A549 (cell line): ENCODE measurements at regions not wholly inside any gene's neighbourhood (a gene's known extent, or its start where the extent isn't known, plus 50 kb on each side); places are given as distances from the start of the nearest gene placed in this dataset.

ENCODE experiments used
- ATAC-seq, 2 experiments: fragments of 200-7000 bp in 1 of 2; fragments of >200 bp in 1 of 2; cut with Nextera tagmentation in 1 of 2; cut with Tn5 transposase in 1 of 2; 3 replicates each; pipeline versions ENCODE4 v1.8.0 to v1.9.1; 2018 to 2020; ENCODE audit warnings: mild to moderate bottlenecking in 1 of 2, moderate library complexity in 1 of 2
- CTCF ChIA-PET: fragments of 300-600 bp; sonication (Branson Sonifier 250); formaldehyde crosslinking; extraction: SDS; loops from one replicate; lab custom pipeline; 2021; ENCODE audit warnings: antibody characterized with exemption, inconsistent platforms; lab: Yijun Ruan, JAX
- POLR2A ChIA-PET: fragments of 350-600 bp; formaldehyde crosslinking; extraction: SDS; loops from one replicate; lab custom pipeline; 2021; ENCODE audit warnings: antibody characterized with exemption, inconsistent platforms; lab: Yijun Ruan, JAX
- DNase-seq, 2 experiments: peaks; one replicate each; pipeline versions ENCODE4 v3.0.0 to v3.0.0-alpha.2; 2011 to 2016; ENCODE audit warnings: low read depth in 1 of 2, low spot score in 1 of 2
- FAIRE-seq: peaks from 2 replicates; lab custom pipeline; 2011; peaks lifted over from hg19 to GRCh38; lab: Jason Lieb, UNC
- H3K27ac ChIP-seq, 2 experiments: fragments of >200 bp; sonication (Bioruptor Twin); formaldehyde crosslinking; 3 replicates each; pipeline ENCODE4 v1.5.1; 2016 to 2017
- H3K4me1 ChIP-seq: fragments of >200 bp; sonication (Bioruptor Twin); formaldehyde crosslinking; 3 replicates; pipeline ENCODE4 v1.6.1; 2016
- H3K4me2 ChIP-seq: fragments of >200 bp; sonication (Bioruptor Twin); formaldehyde crosslinking; 3 replicates; pipeline ENCODE4 v1.6.1; 2016
- H3K4me3 ChIP-seq: fragments of >200 bp; sonication (Bioruptor Twin); formaldehyde crosslinking; 3 replicates; pipeline ENCODE4 v1.5.1; 2016
- H3K9me3 ChIP-seq: fragments of >200 bp; sonication (Bioruptor Twin); formaldehyde crosslinking; 3 replicates; pipeline ENCODE4 v1.6.1; 2016
- CEBPB ChIP-seq, 2 experiments: fragments of >200 bp in 1 of 2; sonication (Bioruptor Twin) in 1 of 2; formaldehyde crosslinking in 1 of 2; IDR thresholded peaks; 2 replicates each; pipeline ENCODE4 v1.6.1; 2012 to 2016
- CHD2 ChIP-seq: fragments of 150-350 bp; IDR thresholded peaks from 2 replicates; pipeline ENCODE4 v1.6.1; 2014; ENCODE audit warnings: low read length; ENCODE audit not compliant: partially characterized antibody
- CHD4 ChIP-seq: fragments of 200-600 bp; sonication (generic); IDR thresholded peaks from 2 replicates; pipeline ENCODE4 v1.6.1; 2016; ENCODE audit warnings: antibody characterized with exemption, mild to moderate bottlenecking, borderline replicate concordance
- EHF ChIP-seq: fragments of 250-450 bp; sonication (Bioruptor Pico); IDR thresholded peaks from 2 replicates; pipeline ENCODE4 v1.5.0; 2020; ENCODE audit warnings: mild to moderate bottlenecking
- EP300 ChIP-seq, 2 experiments: fragments of >200 bp; sonication (Bioruptor Twin); formaldehyde crosslinking; IDR thresholded peaks; 2 replicates in 1 of 2; 3 replicates in 1 of 2; pipeline ENCODE4 v1.6.1; 2016 to 2017
- FOSL2 ChIP-seq, 2 experiments: fragments of 450-650 bp in 1 of 2; fragments of >200 bp in 1 of 2; sonication (Bioruptor Twin) in 1 of 2; formaldehyde crosslinking; IDR thresholded peaks; 2 replicates each; pipeline versions ENCODE4 v1.5.0 to v1.6.1; 2016 to 2020; ENCODE audit warnings: mild to moderate bottlenecking in 1 of 2, moderate library complexity in 1 of 2
- HDAC2 ChIP-seq: fragments of 200-600 bp; sonication (generic); IDR thresholded peaks from 2 replicates; pipeline ENCODE4 v1.6.1; 2016
- HOXB13 ChIP-seq: fragments of 250-450 bp; sonication (Bioruptor Pico); IDR thresholded peaks from 2 replicates; pipeline ENCODE4 v1.5.0; 2020; ENCODE audit warnings: low read depth, mild to moderate bottlenecking, moderate library complexity
- JUN ChIP-seq, 2 experiments: fragments of >200 bp; sonication (Bioruptor Twin); formaldehyde crosslinking; IDR thresholded peaks; 2 replicates in 1 of 2; 3 replicates in 1 of 2; pipeline ENCODE4 v1.6.1; 2016 to 2017
- KDM1A ChIP-seq: fragments of 200-600 bp; sonication (generic); IDR thresholded peaks from 2 replicates; pipeline ENCODE4 v1.6.1; 2016; ENCODE audit warnings: low read depth, mild to moderate bottlenecking
- MAZ ChIP-seq: fragments of 150-350 bp; IDR thresholded peaks from 2 replicates; pipeline ENCODE4 v1.6.1; 2014; ENCODE audit warnings: antibody characterized with exemption, low read depth, low read length, borderline replicate concordance
- MYC ChIP-seq: IDR thresholded peaks from 2 replicates; pipeline ENCODE4 v1.6.1; 2012; ENCODE audit warnings: mild to moderate bottlenecking, inconsistent platforms, low read length, improper control_type of control experiment, borderline replicate concordance
- NPAS2 ChIP-seq: fragments of 250-450 bp; sonication (Bioruptor Pico); IDR thresholded peaks from 2 replicates; pipeline ENCODE4 v1.8.0; 2022; ENCODE audit warnings: mild to moderate bottlenecking, moderate library complexity, borderline replicate concordance
- NR3C1 ChIP-seq: fragments of >200 bp; sonication (Bioruptor Twin); formaldehyde crosslinking; IDR thresholded peaks from 3 replicates; pipeline ENCODE4 v1.6.1; 2017
- RARB ChIP-seq: fragments of 250-450 bp; sonication (Bioruptor Pico); IDR thresholded peaks from 2 replicates; pipeline ENCODE4 v1.8.0; 2021; ENCODE audit warnings: mild to moderate bottlenecking, moderate library complexity
- RCOR1 ChIP-seq: fragments of 150-350 bp; IDR thresholded peaks from 2 replicates; pipeline ENCODE4 v1.6.1; 2014; ENCODE audit warnings: antibody characterized with exemption, low read length, low read depth
- RNF2 ChIP-seq: fragments of 200-600 bp; sonication (generic); IDR thresholded peaks from 2 replicates; pipeline ENCODE4 v1.6.1; 2016; ENCODE audit warnings: low read depth, mild to moderate bottlenecking, antibody characterized with exemption, moderate library complexity, borderline replicate concordance
- SREBF2 ChIP-seq: fragments of 450-650 bp; IDR thresholded peaks from 2 replicates; pipeline ENCODE4 v1.6.1; 2014; ENCODE audit warnings: mild to moderate bottlenecking, moderate library complexity
- TP53 ChIP-seq: fragments of 250-450 bp; sonication (Bioruptor Pico); IDR thresholded peaks from 2 replicates; pipeline ENCODE4 v1.5.0; 2021; ENCODE audit warnings: mild to moderate bottlenecking, moderate library complexity
- ZC3H11A ChIP-seq: fragments of 450-650 bp; IDR thresholded peaks from 2 replicates; pipeline ENCODE4 v1.6.1; 2014; ENCODE audit warnings: antibody characterized with exemption, mild to moderate bottlenecking
- WGBS: methylation state at CpG from one replicate; pipeline ENCODE4 v1.1.6; 2017; ENCODE audit errors: missing lambda C conversion rate; 5-methylcytosine and 5-hydroxymethylcytosine counted together
- TF ChIP-seq, protein P1 (sequence below): IDR thresholded peaks from 2 replicates; pipeline ENCODE4 v1.6.1; 2012
- TF ChIP-seq, protein P2 (sequence below): fragments of 450-650 bp; IDR thresholded peaks from 2 replicates; pipeline ENCODE4 v1.6.1; 2014; ENCODE audit warnings: antibody characterized with exemption

DNA sequence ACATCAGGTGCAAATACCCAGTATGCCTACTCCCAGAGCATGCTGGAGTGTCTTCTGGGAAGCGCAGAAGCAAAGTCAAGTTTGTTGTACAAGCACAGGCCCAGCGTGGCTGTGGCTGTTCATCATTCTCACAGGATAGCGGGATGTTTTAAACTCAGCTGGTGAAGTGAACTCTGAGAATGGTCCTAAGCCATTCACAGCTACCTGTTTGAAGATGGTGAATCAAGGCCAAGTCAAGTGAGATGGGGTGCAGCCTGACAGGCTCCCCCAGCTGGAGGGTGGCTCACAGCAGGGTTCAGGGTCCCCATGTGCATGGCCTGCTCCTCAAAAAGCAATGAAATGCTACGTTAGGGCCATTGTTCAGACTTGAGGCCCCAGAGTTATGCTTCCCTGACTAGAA lies 304.7 kb upstream of the FOXQ1 start (continued):
- TF ChIP-seq, protein P1, sequence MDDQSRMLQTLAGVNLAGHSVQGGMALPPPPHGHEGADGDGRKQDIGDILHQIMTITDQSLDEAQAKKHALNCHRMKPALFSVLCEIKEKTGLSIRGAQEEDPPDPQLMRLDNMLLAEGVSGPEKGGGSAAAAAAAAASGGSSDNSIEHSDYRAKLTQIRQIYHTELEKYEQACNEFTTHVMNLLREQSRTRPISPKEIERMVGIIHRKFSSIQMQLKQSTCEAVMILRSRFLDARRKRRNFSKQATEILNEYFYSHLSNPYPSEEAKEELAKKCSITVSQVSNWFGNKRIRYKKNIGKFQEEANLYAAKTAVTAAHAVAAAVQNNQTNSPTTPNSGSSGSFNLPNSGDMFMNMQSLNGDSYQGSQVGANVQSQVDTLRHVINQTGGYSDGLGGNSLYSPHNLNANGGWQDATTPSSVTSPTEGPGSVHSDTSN: no peak
- no peak for TF ChIP-seq HDAC2

DNA sequence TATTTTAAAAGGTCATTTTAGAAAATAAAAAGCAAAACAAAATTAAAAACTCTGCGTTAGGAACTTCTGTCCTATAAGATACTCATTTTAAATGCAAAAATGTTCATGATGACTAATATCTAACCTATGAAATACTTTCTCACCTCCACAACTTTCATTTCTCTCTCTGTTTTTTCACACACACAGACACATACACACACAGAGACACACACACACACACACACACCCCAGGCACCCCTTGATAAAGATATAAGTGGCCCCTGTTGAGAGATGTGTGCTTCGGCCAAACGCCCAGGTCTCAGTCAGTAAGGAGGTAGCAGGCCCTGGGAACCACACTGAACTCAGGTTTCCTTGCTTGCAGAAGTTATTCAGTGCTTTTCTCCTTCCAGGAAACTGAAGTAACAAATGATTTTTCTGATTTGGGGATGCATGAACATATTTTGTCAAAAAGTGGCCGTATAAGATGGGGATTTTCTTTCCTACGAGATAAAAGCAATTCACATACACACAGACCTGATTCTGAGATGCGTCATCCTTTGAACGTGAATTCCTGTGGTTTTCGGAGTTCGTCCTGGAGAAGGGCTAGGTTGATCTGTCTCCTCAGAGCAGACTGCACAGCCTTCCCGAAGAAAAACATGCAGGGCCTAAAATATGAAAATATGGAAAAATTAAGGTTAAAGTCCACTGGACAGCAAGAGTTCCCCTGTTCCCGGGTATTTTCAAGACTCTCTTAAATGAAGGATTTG lies 306.8 kb upstream of the FOXQ1 start:
- POLR2A ChIA-PET: no interaction called here

DNA sequence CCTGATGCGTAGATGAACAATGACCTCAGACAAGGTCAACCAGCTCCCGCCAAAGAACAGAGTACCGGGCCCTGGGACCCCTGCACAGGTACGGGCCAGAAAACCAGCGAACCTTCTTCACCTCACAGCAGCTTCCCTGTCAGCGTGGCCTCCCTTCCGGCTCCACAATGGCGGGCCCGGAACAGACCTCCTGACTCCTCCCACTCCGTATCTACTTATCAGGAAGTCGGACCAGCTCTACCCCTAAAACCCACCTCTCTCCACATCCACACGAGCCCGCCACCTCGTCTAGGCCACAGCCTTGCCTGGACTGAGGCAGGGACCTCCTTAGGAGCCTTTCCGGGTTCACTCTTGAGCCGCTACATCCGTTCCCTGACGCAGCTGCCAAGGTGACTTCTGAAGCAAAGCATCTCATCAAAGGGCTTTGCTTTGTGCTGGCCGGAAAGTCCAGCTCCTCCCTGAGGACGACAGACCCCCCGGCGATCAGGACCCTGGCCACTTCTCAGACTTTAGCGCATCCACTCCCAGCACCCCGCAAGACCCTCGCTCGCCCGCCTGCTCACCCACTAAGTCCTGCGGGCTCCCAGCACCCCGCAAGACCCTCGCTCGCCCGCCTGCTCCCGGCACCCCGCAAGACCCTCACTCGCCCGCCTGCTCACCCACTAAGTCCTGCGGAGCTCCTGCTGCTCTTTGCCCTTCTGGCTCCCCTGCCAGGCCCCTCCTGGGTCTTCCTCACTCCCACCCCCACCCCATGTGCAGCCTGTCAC lies 308.3 kb upstream of the FOXQ1 start:
- POLR2A ChIA-PET: no interaction called here
- TF ChIP-seq SREBF2: no peak
- TF ChIP-seq JUN (IDR thresholded peaks at IDR 0.05): no peak
- no peak for TF ChIP-seq CEBPB (IDR thresholded peaks at IDR 0.05)
- TF ChIP-seq RCOR1: no peak
- no peak for TF ChIP-seq EP300 (IDR thresholded peaks at IDR 0.05)
- no peak for TF ChIP-seq RARB (CRISPR knock-in tag)
- TF ChIP-seq TP53 (CRISPR knock-in tag): no peak
- no peak for TF ChIP-seq NPAS2 (CRISPR knock-in tag)
- no peak for TF ChIP-seq EHF
- no peak for TF ChIP-seq NR3C1
- no peak for TF ChIP-seq HOXB13 (CRISPR knock-in tag)
- TF ChIP-seq, protein P2, sequence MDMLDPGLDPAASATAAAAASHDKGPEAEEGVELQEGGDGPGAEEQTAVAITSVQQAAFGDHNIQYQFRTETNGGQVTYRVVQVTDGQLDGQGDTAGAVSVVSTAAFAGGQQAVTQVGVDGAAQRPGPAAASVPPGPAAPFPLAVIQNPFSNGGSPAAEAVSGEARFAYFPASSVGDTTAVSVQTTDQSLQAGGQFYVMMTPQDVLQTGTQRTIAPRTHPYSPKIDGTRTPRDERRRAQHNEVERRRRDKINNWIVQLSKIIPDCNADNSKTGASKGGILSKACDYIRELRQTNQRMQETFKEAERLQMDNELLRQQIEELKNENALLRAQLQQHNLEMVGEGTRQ: no peak
- TF ChIP-seq CHD4: no peak
- TF ChIP-seq ZC3H11A: no peak
- TF ChIP-seq CHD2: no peak
- TF ChIP-seq MYC: no peak
- TF ChIP-seq FOSL2 (IDR thresholded peaks at IDR 0.05): no peak
- TF ChIP-seq FOSL2 (CRISPR knock-in tag; IDR thresholded peaks at IDR 0.05): no peak
- no peak for TF ChIP-seq KDM1A
- TF ChIP-seq, all 56 proteins: peak for 0
- Histone ChIP-seq H3K4me2 (no peak overlapping the region), H3K4me1 (no peaks in the 10 kb centered on the region), H3K9me3 (no peaks in the 10 kb centered on the region), H3K4me3 (no peak overlapping the region), H3K27ac (no peak overlapping the region)
- FAIRE-seq: no peak
- ATAC-seq: no peak
- CTCF ChIA-PET: no interaction called here
- WGBS: 78% methylated on average over 25 of the region's 37 CpGs
- no peak for DNase-seq

More for the DNA sequence above, 306.8 kb upstream of the FOXQ1 start:
- Histone ChIP-seq H3K4me3 (no peak overlapping the region), H3K4me2 (no peak overlapping the region), H3K27ac (no peak overlapping the region), H3K4me1 (no peaks in the 10 kb centered on the region), H3K9me3 (no peaks in the 10 kb centered on the region)
- 70% methylated on average over 11 of the region's 11 CpGs for WGBS
- no peak for ATAC-seq
- no peak for TF ChIP-seq RNF2
- TF ChIP-seq, protein P1: no peak
- TF ChIP-seq MAZ: no peak
- TF ChIP-seq, all 56 proteins: peak for 0
- DNase-seq (no peak), FAIRE-seq (no peak)
- CTCF ChIA-PET: no interaction called here
